MM.1S (cell line): ENCODE measurements at regions not wholly inside any gene's neighbourhood (a gene's known extent, or its start where the extent isn't known, plus 50 kb on each side); places are given as distances from the start of the nearest gene placed in this dataset.

ENCODE experiments used
- DNase-seq: peaks from one replicate; pipeline ENCODE4 v3.0.0-alpha.2; 2015
- H2AFZ ChIP-seq: fragments of 300-600 bp; sonication (generic); 2 replicates; pipeline ENCODE4 v1.6.0; 2016; ENCODE audit warnings: antibody characterized with exemption, low read length
- H3F3A ChIP-seq: fragments of 300-600 bp; sonication (generic); 2 replicates; pipeline ENCODE4 v1.6.1; 2016; ENCODE audit warnings: mild to moderate bottlenecking, antibody characterized with exemption, low read length, moderate library complexity, mixed read lengths; ENCODE audit not compliant: insufficient read depth
- H3K27ac ChIP-seq: fragments of 300-600 bp; sonication (generic); 2 replicates; pipeline ENCODE4 v1.5.1; 2016; ENCODE audit warnings: mild to moderate bottlenecking, low read length
- H3K27me3 ChIP-seq: fragments of 300-600 bp; sonication (generic); replicated peaks from 2 replicates; pipeline ENCODE4 v1.6.0; 2016; ENCODE audit warnings: low read length; ENCODE audit not compliant: insufficient read depth
- H3K36me3 ChIP-seq: fragments of 300-600 bp; sonication (generic); replicated peaks from 2 replicates; pipeline ENCODE4 v1.6.1; 2016; ENCODE audit warnings: mild to moderate bottlenecking, low read length, mixed read lengths; ENCODE audit not compliant: insufficient read depth
- H3K4me1 ChIP-seq: fragments of 300-600 bp; sonication (generic); 2 replicates; pipeline ENCODE4 v1.6.1; 2016; ENCODE audit warnings: low read length, mixed read lengths
- H3K4me2 ChIP-seq: fragments of 300-600 bp; sonication (generic); 2 replicates; pipeline ENCODE4 v1.6.0; 2016; ENCODE audit warnings: low read depth, low read length
- H3K4me3 ChIP-seq: fragments of 300-600 bp; sonication (generic); 2 replicates; pipeline ENCODE4 v1.5.1; 2016; ENCODE audit warnings: low read length, mixed read lengths
- H3K79me2 ChIP-seq: fragments of 300-600 bp; sonication (generic); 2 replicates; pipeline ENCODE4 v1.6.1; 2016; ENCODE audit warnings: mixed run types, low read length, mixed read lengths
- H3K9ac ChIP-seq: fragments of 300-600 bp; sonication (generic); 2 replicates; pipeline ENCODE4 v1.6.1; 2016; ENCODE audit warnings: low read length, mixed read lengths
- H3K9me2 ChIP-seq: fragments of 300-600 bp; sonication (generic); replicated peaks from 2 replicates; pipeline ENCODE4 v1.6.1; 2016; ENCODE audit warnings: mild to moderate bottlenecking, low read length, mixed read lengths; ENCODE audit not compliant: insufficient read depth
- H3K9me3 ChIP-seq: fragments of 300-600 bp; sonication (generic); replicated peaks from 2 replicates; pipeline ENCODE4 v1.6.1; 2016; ENCODE audit warnings: mild to moderate bottlenecking, low read length, mixed read lengths; ENCODE audit not compliant: insufficient read depth
- H4K20me1 ChIP-seq: fragments of 300-600 bp; sonication (generic); 2 replicates; pipeline ENCODE4 v1.6.1; 2016; ENCODE audit warnings: mild to moderate bottlenecking, low read length, moderate library complexity, mixed read lengths; ENCODE audit not compliant: insufficient read depth
- CTCF ChIP-seq: fragments of 300-600 bp; sonication (generic); IDR thresholded peaks from 2 replicates; pipeline ENCODE4 v1.5.1; 2016; ENCODE audit warnings: antibody characterized with exemption, low read length, mixed read lengths
- EZH2 ChIP-seq: fragments of 300-600 bp; sonication (generic); optimal IDR thresholded peaks from 2 replicates; pipeline ENCODE3; 2017; ENCODE audit warnings: low read depth, mild to moderate bottlenecking, antibody characterized with exemption, low read length, mixed read lengths
- EZH2phosphoT487 ChIP-seq: fragments of 300-600 bp; sonication (generic); IDR thresholded peaks from 2 replicates; pipeline ENCODE4 v1.6.1; 2018; ENCODE audit warnings: antibody characterized with exemption, low read length

DNA sequence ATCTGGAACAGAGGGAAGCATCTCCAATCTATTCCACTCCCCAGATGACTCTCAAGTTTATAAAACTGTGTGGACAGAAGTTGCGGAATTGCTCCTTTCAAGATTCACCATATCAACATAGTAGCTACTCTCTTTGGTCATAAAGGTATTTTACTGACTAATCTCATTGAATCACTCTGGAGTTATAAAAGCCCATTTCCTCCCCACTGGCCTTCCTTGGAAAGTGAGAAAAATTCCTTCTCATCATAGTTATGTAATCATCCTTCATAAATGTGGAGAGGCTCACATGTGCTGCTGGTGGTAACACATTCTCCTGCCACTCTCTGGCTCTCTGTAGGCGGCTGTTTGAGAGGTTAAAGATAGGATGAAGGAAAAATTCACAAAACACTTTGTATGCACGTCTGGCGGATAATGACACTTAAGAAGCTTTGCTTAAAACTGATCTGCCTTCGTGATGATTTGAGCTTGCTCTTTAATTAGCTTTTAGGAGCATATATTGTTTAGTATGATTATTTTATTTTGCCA lies 1034.0 kb upstream of the EEF2KMT start:
- Histone ChIP-seq H2AFZ (no peak overlapping the region), H3K9me3 (no peaks in the 10 kb centered on the region), H3K79me2 (no peaks in the 10 kb centered on the region), H3K4me1 (no peaks in the 10 kb centered on the region), H3F3A (no peaks in the 10 kb centered on the region), H3K4me2 (no peak overlapping the region), H3K4me3 (no peak overlapping the region), H4K20me1 (no peaks in the 10 kb centered on the region), H3K27ac (no peak overlapping the region), H3K9ac (no peak overlapping the region), H3K9me2 (no peaks in the 10 kb centered on the region), H3K27me3 (no peaks in the 10 kb centered on the region), H3K36me3 (no peaks in the 10 kb centered on the region)
- DNase-seq = no peak
- TF ChIP-seq EZH2 = no peak
- no peak for TF ChIP-seq EZH2phosphoT487
- no peak for TF ChIP-seq CTCF

DNA sequence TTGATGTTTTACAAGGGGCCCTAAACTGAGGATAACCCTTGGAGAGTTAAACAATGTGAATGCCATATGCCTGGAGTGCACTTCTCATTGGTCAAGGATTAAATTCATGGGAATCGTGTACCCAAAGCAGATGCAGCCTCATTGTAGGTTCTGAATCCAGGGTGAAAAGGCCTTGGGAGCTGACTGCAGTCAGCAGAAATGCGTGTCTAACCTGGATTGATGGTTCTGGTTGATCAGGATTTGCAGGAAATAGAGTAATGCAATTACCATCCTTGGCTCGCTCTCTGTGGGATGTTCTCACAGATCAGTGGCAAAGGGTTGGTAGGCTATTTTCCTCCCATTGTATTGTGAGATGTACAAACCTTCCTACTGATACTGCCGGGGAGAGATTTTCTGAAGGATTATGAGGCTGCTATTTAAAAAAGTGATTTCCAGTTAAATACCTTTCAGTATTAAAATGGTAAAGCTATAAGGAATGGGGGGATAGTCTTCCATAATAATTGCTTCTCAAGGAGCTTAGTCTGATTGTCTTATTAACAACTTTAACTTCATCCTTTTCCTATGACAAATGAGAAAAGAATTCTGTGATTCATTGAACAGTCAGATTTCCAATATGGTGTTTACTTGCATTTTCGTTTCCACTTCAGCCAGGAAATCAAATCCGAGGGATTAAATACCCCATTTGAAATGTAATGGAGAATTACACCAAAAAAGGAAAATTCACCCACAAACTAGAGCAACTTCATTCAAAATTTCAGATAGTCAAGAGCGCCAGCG lies 1028.1 kb upstream of the EEF2KMT start:
- Histone ChIP-seq H3K27ac (no peak overlapping the region), H3K4me2 (no peak overlapping the region), H3K4me1 (no peaks in the 10 kb centered on the region), H3K27me3 (no peaks in the 10 kb centered on the region), H3K4me3 (no peak overlapping the region), H3K9me3 (no peaks in the 10 kb centered on the region), H3K9me2 (no peaks in the 10 kb centered on the region), H3K79me2 (no peaks in the 10 kb centered on the region), H3K36me3 (no peaks in the 10 kb centered on the region), H4K20me1 (no peaks in the 10 kb centered on the region), H3F3A (no peaks in the 10 kb centered on the region), H3K9ac (no peak overlapping the region), H2AFZ (no peak overlapping the region)
- TF ChIP-seq EZH2phosphoT487 (no peak), CTCF (no peak), EZH2 (no peak)
- no peak for DNase-seq

- no peaks in the 10 kb centered on the region for H4K20me1 ChIP-seq
- no peaks in the 10 kb centered on the region for H3K27me3 ChIP-seq
- H3K36me3 ChIP-seq = no peaks in the 10 kb centered on the region
- H3K27ac ChIP-seq = no peak overlapping the region
- no peak overlapping the region for H2AFZ ChIP-seq
- no peak overlapping the region for H3K9ac ChIP-seq
- no peaks in the 10 kb centered on the region for H3K9me3 ChIP-seq
- no peak overlapping the region for H3K4me3 ChIP-seq
- no peaks in the 10 kb centered on the region for H3K79me2 ChIP-seq
- H3K4me2 ChIP-seq = no peak overlapping the region
- H3F3A ChIP-seq = no peaks in the 10 kb centered on the region
- H3K4me1 ChIP-seq = no peaks in the 10 kb centered on the region
- TF ChIP-seq EZH2phosphoT487 = no peak
- no peak for TF ChIP-seq EZH2
- TF ChIP-seq CTCF = no peak
- no peak for DNase-seq
- no peaks in the 10 kb centered on the region for H3K9me2 ChIP-seq
These were observed 1026.5 kb upstream of the EEF2KMT start for GRCh38 chr16:6124136-6124535.
